ENCODE measurements at regions not wholly inside any gene's neighbourhood (a gene's known extent, or its start where the extent isn't known, plus 50 kb on each side); places are given as distances from the start of the nearest gene placed in this dataset.

GRCh38 chr14:97270308-97270707, 473.1 kb downstream of the VRK1 start:
- DNase-seq = peak in 1 of 2 experiments; percentile 15
- TF ChIP-seq, protein P1, sequence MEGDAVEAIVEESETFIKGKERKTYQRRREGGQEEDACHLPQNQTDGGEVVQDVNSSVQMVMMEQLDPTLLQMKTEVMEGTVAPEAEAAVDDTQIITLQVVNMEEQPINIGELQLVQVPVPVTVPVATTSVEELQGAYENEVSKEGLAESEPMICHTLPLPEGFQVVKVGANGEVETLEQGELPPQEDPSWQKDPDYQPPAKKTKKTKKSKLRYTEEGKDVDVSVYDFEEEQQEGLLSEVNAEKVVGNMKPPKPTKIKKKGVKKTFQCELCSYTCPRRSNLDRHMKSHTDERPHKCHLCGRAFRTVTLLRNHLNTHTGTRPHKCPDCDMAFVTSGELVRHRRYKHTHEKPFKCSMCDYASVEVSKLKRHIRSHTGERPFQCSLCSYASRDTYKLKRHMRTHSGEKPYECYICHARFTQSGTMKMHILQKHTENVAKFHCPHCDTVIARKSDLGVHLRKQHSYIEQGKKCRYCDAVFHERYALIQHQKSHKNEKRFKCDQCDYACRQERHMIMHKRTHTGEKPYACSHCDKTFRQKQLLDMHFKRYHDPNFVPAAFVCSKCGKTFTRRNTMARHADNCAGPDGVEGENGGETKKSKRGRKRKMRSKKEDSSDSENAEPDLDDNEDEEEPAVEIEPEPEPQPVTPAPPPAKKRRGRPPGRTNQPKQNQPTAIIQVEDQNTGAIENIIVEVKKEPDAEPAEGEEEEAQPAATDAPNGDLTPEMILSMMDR (IDR thresholded peaks at IDR 0.05; ENCODE audit: insufficient read depth in 1 of 2, low read depth in 1 of 2, low read length in 1 of 2, severe bottlenecking in 1 of 2, unreplicated experiment in 1 of 2) = no peak
- no peaks in the 10 kb centered on the region for H3K27me3 Mint-ChIP-seq (ENCODE audit: insufficient read depth, unreplicated experiment)
- intact Hi-C loops (cut with micrococcal nuclease; ENCODE audit: unreplicated experiment) = no loop called here
- H3K4me1 ChIP-seq = no peaks in the 10 kb centered on the region
- ChIA-PET CTCF (no interaction called here), POLR2A (no interaction called here)
- peaks cover 4% of the 10 kb centered on the region for H3K4me1 Mint-ChIP-seq (ENCODE audit: low read depth, unreplicated experiment)
- H3K4me3 ChIP-seq (ENCODE audit: low read depth, low read length) = no peak overlapping the region
- no TSS peak for BruUV-seq (replicated peaks)
- H3K36me3 ChIP-seq (ENCODE audit: control insufficient read depth, insufficient read depth, low read length) = no peaks in the 10 kb centered on the region
- H3K27me3 ChIP-seq (replicated peaks; ENCODE audit: control insufficient read depth, insufficient read depth, low read length) = no peaks in the 10 kb centered on the region
- H3K9me3 Mint-ChIP-seq (ENCODE audit: unreplicated experiment) = no peaks in the 10 kb centered on the region
- no peak overlapping the region for H3K4me3 Mint-ChIP-seq (ENCODE audit: unreplicated experiment)
- H3K27ac Mint-ChIP-seq (ENCODE audit: unreplicated experiment) = no peak overlapping the region
- H3K36me3 Mint-ChIP-seq (ENCODE audit: insufficient read depth, unreplicated experiment) = no peaks in the 10 kb centered on the region
- H3K9me3 ChIP-seq = no peaks in the 10 kb centered on the region

GRCh38 chr14:97271451-97271960, 474.3 kb downstream of the VRK1 start:
- CTCF ChIA-PET = no interaction called here

GRCh38 chr14:97273540-97273939, 476.4 kb downstream of the VRK1 start:
- H3K36me3 ChIP-seq (ENCODE audit: control insufficient read depth, insufficient read depth, low read length) = no peaks in the 10 kb centered on the region
- DNase-seq = no peak

More at GRCh38 chr14:97271451-97271960, 474.3 kb downstream of the VRK1 start:
- POLR2A ChIA-PET = no interaction called here
- peaks cover 4% of the 10 kb centered on the region for H3K4me1 Mint-ChIP-seq (ENCODE audit: low read depth, unreplicated experiment)
- BruUV-seq (replicated peaks) = no TSS peak
- Histone ChIP-seq H3K27me3 (replicated peaks; ENCODE audit: control insufficient read depth, insufficient read depth, low read length) (no peaks in the 10 kb centered on the region), H3K4me1 (no peaks in the 10 kb centered on the region), H3K4me3 (ENCODE audit: low read depth, low read length) (no peak overlapping the region), H3K9me3 (no peaks in the 10 kb centered on the region), H3K36me3 (ENCODE audit: control insufficient read depth, insufficient read depth, low read length) (no peaks in the 10 kb centered on the region)
- no peak for DNase-seq
- H3K9me3 Mint-ChIP-seq (ENCODE audit: unreplicated experiment) = no peaks in the 10 kb centered on the region
- peaks cover 2% of the 10 kb centered on the region for H3K27me3 Mint-ChIP-seq (ENCODE audit: insufficient read depth, unreplicated experiment)
- H3K27ac Mint-ChIP-seq (ENCODE audit: unreplicated experiment) = no peak overlapping the region
- intact Hi-C loops (cut with micrococcal nuclease; ENCODE audit: unreplicated experiment) = no loop called here
- TF ChIP-seq, protein P1 (IDR thresholded peaks at IDR 0.05; ENCODE audit: insufficient read depth in 1 of 2, low read depth in 1 of 2, low read length in 1 of 2, severe bottlenecking in 1 of 2, unreplicated experiment in 1 of 2) = no peak
- H3K4me3 Mint-ChIP-seq (ENCODE audit: unreplicated experiment) = no peak overlapping the region
- H3K36me3 Mint-ChIP-seq (ENCODE audit: insufficient read depth, unreplicated experiment) = no peaks in the 10 kb centered on the region

More at GRCh38 chr14:97273540-97273939, 476.4 kb downstream of the VRK1 start:
- TF ChIP-seq, protein P1 (IDR thresholded peaks at IDR 0.05; ENCODE audit: insufficient read depth in 1 of 2, low read depth in 1 of 2, low read length in 1 of 2, severe bottlenecking in 1 of 2, unreplicated experiment in 1 of 2) = no peak
- CTCF ChIA-PET = no interaction called here
- peaks cover 5% of the 10 kb centered on the region for H3K27me3 Mint-ChIP-seq (ENCODE audit: insufficient read depth, unreplicated experiment)
- Histone ChIP-seq H3K27me3 (replicated peaks; ENCODE audit: control insufficient read depth, insufficient read depth, low read length) (no peaks in the 10 kb centered on the region), H3K4me1 (no peaks in the 10 kb centered on the region), H3K9me3 (no peaks in the 10 kb centered on the region), H3K4me3 (ENCODE audit: low read depth, low read length) (no peak overlapping the region)
- H3K4me1 Mint-ChIP-seq (ENCODE audit: low read depth, unreplicated experiment) = peaks cover 4% of the 10 kb centered on the region
- no peaks in the 10 kb centered on the region for H3K9me3 Mint-ChIP-seq (ENCODE audit: unreplicated experiment)
- H3K4me3 Mint-ChIP-seq (ENCODE audit: unreplicated experiment) = no peak overlapping the region
- no peak overlapping the region for H3K27ac Mint-ChIP-seq (ENCODE audit: unreplicated experiment)
- H3K36me3 Mint-ChIP-seq (ENCODE audit: insufficient read depth, unreplicated experiment) = no peaks in the 10 kb centered on the region
- POLR2A ChIA-PET = no interaction called here
- intact Hi-C loops (cut with micrococcal nuclease; ENCODE audit: unreplicated experiment) = no loop called here
- BruUV-seq (replicated peaks) = no TSS peak

Measured in Caco-2 (cell line).